Breast epithelium (tissue), 3 donors: ENCODE measurements at regions not wholly inside any gene's neighbourhood (a gene's known extent, or its start where the extent isn't known, plus 50 kb on each side); places are given as distances from the start of the nearest gene placed in this dataset.

Experiments
- POLR2A ChIP-seq: fragments of 450-650 bp; IDR thresholded peaks from one replicate; pipeline ENCODE4 v1.6.1; 2016; ENCODE audit warnings: antibody characterized with exemption, mild to moderate bottlenecking, moderate library complexity
- POLR2AphosphoS5 ChIP-seq, 3 donors: sonication (generic); formaldehyde crosslinking; IDR thresholded peaks; one replicate each; pipeline ENCODE4 v1.6.1; 2017; ENCODE audit warnings: antibody characterized with exemption in 3 of 3
- TF ChIP-seq, protein P1 (sequence below), 3 donors: fragments of 450-650 bp; IDR thresholded peaks; one replicate each; pipeline ENCODE4 v1.5.1; 2016 to 2017; ENCODE audit warnings: antibody characterized with exemption in 3 of 3, mild to moderate bottlenecking in 3 of 3, moderate library complexity in 3 of 3

- TF ChIP-seq, protein P1, sequence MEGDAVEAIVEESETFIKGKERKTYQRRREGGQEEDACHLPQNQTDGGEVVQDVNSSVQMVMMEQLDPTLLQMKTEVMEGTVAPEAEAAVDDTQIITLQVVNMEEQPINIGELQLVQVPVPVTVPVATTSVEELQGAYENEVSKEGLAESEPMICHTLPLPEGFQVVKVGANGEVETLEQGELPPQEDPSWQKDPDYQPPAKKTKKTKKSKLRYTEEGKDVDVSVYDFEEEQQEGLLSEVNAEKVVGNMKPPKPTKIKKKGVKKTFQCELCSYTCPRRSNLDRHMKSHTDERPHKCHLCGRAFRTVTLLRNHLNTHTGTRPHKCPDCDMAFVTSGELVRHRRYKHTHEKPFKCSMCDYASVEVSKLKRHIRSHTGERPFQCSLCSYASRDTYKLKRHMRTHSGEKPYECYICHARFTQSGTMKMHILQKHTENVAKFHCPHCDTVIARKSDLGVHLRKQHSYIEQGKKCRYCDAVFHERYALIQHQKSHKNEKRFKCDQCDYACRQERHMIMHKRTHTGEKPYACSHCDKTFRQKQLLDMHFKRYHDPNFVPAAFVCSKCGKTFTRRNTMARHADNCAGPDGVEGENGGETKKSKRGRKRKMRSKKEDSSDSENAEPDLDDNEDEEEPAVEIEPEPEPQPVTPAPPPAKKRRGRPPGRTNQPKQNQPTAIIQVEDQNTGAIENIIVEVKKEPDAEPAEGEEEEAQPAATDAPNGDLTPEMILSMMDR (IDR thresholded peaks at IDR 0.05) = no peak
- TF ChIP-seq POLR2AphosphoS5 (IDR thresholded peaks at IDR 0.05) (no peak), POLR2A (no peak)
These were observed 174.8 kb upstream of the GPR26 start for GRCh38 chr10:123491364-123491763.
